ENCODE measurements at regions not wholly inside any gene's neighbourhood (a gene's known extent, or its start where the extent isn't known, plus 50 kb on each side); places are given as distances from the start of the nearest gene placed in this dataset.

DNA sequence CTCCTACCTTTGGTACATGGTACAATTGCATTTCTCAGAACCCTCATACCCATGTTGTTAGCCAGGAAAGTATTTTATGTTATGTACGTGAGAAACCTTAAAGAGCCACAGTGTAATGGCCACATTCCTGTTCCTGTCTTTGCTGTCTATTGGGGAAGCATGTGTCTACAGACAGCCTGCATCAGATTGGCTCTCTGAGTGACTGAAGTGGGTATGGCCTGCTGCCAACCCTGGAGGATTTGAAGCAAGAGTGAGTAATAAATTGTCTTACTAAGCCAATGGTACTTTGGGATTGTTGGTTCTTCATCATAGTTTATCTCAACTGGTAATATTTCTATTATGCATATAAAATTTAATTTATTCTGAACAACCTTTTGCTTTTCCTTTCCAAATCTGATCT is 574.1 kb downstream of the LMO7 start:
- DNase-seq (ENCODE audit: low spot score): no peak

DNA sequence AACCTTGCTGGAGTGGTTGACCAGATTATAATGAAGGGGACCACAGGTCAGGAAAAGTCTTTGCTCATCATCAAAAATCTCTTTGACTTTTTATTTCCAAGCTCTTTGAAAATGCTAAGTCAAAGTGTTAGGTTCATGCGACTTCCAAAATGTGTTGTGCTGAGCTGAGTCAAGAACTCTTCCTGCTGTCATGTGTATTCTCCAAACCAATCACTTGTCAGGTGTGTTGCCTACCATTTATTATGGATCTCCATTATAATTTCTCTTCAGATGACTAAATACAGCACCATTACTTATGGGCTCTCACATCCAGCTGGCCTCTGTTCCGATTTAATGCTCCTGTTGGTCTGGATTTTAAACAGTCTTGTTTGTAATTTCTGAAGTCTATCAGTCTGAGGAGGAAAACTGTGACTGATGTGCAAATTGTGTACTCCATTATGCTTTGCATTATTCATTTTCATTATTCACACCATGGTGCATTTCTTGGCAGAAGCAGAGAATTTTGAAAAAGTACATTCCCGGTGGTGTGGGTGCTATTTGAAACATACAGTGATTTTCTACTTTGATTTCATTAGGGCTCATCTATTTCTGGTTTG is 562.5 kb downstream of the LMO7 start:
- no peak for DNase-seq (ENCODE audit: low spot score)

DNA sequence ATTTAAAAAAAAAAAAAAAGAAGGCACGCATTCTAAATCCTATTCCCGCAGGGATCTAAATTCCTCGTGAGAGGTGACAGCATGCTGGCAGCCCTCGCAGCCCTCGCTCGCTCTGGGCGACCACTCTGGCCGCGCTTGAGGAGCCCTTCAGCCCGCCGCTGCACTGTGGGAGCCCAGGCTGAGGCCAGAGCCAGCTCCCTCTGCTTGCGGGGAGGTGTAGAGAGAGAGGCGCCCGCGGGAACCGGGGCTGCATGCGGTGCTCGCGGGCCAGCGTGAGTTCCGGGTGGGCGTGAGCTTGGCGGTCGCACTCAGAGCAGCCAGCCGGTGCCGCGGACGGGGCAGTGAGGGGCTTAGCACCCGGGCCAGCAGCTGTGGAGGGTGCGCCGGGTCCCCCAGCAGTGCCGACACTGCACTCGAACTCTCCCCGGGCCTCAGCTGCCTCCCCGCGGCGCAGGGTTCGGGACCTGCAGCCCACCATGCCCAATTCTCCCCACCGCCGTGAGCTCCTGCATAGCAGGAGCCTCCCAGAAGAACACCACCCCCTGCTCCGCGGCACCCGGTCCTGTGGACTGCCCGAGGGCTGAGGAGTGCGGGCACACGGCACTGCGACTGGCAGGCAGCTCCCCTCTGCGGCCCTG is 553.9 kb downstream of the LMO7 start:
- DNase-seq (ENCODE audit: low spot score): no peak

GRCh38 chr13:76175961-76176725 is 540.0 kb downstream of the LMO7 start:
- no peak for DNase-seq (ENCODE audit: low spot score)

DNA sequence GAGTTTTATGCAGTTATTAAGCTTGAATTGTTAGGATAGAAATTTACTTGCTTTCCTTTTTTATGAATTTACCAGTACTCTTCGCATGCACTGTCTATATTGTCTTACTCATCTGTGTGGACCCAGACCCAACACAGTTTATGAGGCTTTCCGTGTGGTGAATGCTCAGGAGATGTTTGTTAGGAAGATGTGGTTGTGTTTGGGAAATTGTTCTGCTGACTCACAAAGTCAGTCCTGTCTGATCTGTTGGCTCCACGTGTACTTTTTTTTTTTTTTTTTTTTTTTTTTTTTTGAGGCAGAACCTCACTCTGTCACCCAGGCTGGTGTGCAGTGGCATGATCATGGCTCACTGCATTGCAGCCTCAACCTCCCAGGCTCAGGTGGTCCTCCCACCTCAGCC is 532.5 kb downstream of the LMO7 start:
- DNase-seq (ENCODE audit: low spot score): no peak

DNA sequence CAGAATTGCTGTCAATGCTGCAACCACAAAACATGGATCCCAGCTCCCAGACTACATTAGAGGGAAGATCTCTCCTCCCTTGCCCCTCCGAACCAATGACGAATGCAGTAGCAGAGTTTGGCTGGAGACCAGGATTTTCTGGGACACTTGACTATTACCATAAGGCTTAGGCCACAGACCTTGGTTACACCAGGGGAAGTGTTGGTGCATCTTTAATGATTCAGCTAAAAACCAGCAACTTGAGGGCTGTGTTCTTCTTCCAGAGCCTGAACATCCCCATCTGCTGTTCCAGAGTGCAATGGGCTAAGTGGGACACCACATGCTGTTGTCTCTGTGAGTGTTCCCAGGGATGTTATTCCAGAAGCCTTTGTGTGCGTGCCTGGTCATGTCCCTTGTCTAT is 528.2 kb downstream of the LMO7 start:
- DNase-seq (ENCODE audit: low spot score): no peak

DNA sequence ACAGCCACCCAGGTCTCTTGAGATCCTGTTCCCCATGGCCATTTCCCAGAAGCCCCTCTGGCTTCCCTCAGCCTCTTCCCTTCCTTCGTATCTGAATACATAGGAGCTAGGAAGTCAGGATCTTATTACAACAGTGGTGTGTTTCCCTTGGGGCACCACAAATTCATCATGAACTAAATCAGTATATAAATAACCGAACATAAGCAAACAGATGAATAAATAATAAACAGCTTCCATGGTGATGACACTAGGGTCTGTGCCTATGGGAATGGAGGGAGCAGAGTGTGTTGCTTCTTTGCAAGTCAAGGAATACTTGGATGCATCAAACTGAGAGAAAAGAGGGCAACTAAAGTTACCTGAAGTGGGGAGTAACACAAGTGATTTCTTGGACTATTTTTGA is 527.6 kb downstream of the LMO7 start:
- DNase-seq (ENCODE audit: low spot score): no peak

GRCh38 chr13:76160961-76161925 is 525.1 kb downstream of the LMO7 start:
- no peak for DNase-seq (ENCODE audit: low spot score)

GRCh38 chr13:76160506-76160905 is 524.4 kb downstream of the LMO7 start:
- no peak for DNase-seq (ENCODE audit: low spot score)

DNA sequence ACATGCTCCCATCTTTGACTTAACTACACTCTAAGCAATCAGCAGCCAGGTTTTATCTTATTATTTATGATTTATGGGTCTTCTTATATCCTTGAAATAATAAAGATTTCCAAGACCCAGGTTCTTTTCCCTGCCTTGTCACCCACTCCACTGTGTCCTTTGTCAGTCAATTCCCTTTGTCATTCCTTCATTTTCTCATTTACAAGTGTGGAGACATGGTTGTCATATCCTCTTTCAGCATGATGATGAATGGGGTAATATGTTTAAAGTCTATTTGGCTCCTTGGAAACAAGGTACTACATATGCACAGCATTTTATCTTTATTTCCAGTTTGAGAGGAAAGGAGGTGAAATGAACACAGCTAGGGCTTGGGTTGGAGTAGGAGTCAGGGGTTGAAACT is 521.8 kb downstream of the LMO7 start:
- DNase-seq (ENCODE audit: low spot score): no peak

DNA sequence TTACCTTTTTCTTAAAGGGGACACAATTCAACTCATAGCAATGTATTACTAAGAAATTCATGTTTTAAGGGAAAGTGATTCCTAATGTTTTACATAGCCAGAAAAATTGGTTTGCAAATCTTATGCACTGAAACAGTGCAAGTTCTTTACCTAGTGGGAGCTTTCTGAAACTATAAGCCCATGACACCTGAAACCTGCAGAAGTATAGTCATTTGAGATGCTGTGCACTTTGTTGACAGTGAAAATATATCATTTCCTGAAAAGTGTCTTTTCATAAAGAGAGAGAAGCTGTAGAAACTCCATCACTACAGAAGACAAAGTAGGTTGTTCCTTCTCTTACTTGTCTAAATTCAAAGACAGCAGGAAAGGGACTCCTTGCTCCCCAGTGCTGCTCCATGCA is 517.1 kb downstream of the LMO7 start:
- no peak for DNase-seq (ENCODE audit: low spot score)

DNA sequence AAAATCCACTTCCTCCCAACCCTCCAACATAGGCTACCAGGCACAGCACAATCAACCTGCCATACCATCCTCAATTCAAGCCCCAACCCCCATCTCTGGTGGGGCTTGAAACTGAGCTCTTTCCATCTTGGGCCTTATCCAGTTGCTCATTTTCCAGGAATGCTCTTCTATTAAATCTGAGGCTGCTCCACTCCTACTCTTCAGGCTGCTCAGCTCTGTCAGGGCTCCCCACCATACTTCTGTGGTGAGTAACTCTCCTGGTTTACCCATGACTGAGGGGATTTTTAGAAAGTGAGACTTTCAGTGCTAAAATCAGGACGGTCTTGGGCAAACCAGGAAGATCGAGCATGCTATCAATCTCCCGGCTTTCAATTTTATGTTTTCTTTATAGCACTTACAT is 512.8 kb downstream of the LMO7 start:
- no peak for DNase-seq (ENCODE audit: low spot score)

- no peak for DNase-seq (ENCODE audit: low spot score)
These were observed 512.2 kb downstream of the LMO7 start for GRCh38 chr13:76148374-76148773.

- DNase-seq (ENCODE audit: low spot score): no peak
These were observed 496.4 kb downstream of the LMO7 start for GRCh38 chr13:76132532-76132931.

DNA sequence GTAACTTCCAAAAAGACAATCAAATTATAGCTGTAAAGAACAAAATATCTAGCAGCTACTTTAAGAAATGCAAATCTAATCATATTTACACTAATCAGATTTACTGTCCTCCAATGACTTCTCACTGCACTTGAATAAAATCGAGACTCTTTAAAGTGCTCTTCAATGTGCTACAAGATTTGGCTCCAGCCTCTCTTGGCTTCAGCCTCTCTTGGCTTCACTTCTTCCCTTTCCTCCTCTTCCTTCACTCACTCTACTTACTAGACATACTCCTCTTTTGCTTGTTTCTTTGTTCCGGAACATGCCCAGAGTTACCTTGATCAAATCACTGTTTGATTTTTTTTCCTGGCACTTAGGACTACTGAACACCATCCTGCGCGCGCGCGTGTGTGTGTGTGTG is 495.4 kb downstream of the LMO7 start:
- no peak for DNase-seq (ENCODE audit: low spot score)

GRCh38 chr13:76129305-76130000 is 493.3 kb downstream of the LMO7 start:
- no peak for DNase-seq (ENCODE audit: low spot score)

GRCh38 chr13:76127922-76128321 is 491.8 kb downstream of the LMO7 start:
- no peak for DNase-seq (ENCODE audit: low spot score)

DNA sequence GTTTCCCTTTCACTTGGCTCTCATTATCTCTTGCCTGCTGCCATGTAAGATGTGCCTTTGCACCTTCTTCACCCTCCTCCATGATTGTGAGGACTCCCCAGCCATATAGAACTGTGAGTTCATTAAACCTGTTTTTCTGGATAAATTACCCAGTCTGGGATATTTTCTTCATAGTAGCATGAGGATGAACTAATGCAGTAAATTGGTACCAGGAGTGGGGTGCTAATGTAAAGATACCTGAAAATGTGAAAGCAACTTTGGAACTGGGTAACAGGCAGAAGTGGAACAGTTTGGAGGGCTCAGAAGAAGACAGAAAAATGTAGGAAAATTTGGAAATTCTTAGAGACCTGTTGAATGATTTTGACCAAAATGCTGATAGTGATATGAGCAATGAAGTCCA is 487.4 kb downstream of the LMO7 start:
- DNase-seq (ENCODE audit: low spot score): no peak

- no peak for DNase-seq (ENCODE audit: low spot score)
These were observed 480.7 kb downstream of the LMO7 start for GRCh38 chr13:76116751-76117360.

DNA sequence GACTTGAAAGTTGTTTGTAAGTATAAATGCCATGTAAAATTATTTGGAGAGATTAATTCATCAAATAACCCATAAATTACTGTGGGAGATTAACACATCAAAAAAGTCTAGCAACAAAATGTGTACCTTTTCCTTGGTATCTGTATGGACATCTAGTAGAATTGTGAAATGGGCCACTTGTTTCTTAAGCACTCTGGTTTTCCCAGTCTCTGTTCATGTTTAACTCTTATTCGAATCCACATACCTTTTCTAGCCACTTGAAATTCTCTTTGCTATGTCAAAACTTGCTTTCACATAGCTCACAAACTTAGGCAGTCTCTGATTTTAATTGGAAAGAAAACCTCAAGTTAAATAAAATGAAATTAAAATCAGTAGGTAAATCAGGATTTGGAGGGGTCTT is 470.6 kb downstream of the LMO7 start:
- DNase-seq (ENCODE audit: low spot score): no peak

- DNase-seq (ENCODE audit: low spot score): no peak
These were observed 458.5 kb downstream of the LMO7 start for GRCh38 chr13:76094645-76095044.
